HuH-7 (cell line): ENCODE measurements at regions not wholly inside any gene's neighbourhood (a gene's known extent, or its start where the extent isn't known, plus 50 kb on each side); places are given as distances from the start of the nearest gene placed in this dataset.

Experiments
- DNase-seq: peaks from one replicate; pipeline ENCODE4 v3.0.0; 2011; ENCODE audit warnings: low spot score

- DNase-seq = no peak
Measured at GRCh38 chr15:92565351-92566125, 90.0 kb downstream of the FAM174B start.

GRCh38 chr15:92561754-92562153, 93.8 kb downstream of the FAM174B start:
- DNase-seq = no peak

GRCh38 chr15:92553317-92553716, 102.3 kb downstream of the FAM174B start:
- no peak for DNase-seq

GRCh38 chr15:92545996-92546395, 109.6 kb downstream of the FAM174B start:
- DNase-seq = no peak

GRCh38 chr15:92541291-92542200, 114.0 kb downstream of the FAM174B start:
- no peak for DNase-seq

GRCh38 chr15:92538115-92538514, 117.5 kb downstream of the FAM174B start:
- no peak for DNase-seq

- DNase-seq = no peak
Measured at GRCh38 chr15:92533298-92533697, 122.3 kb downstream of the FAM174B start.

- DNase-seq = no peak
Measured at GRCh38 chr15:92531406-92531805, 124.2 kb downstream of the FAM174B start.

GRCh38 chr15:92528736-92529135, 126.8 kb downstream of the FAM174B start:
- DNase-seq = no peak

- no peak for DNase-seq
Measured at GRCh38 chr15:92527197-92527596, 128.4 kb downstream of the FAM174B start.

- no peak for DNase-seq
Measured at GRCh38 chr15:92525758-92526245, 129.8 kb downstream of the FAM174B start.

GRCh38 chr15:92524874-92525565, 130.6 kb downstream of the FAM174B start:
- DNase-seq = no peak

GRCh38 chr15:92524161-92524560, 130.5 kb downstream of the ST8SIA2 start:
- DNase-seq = no peak

- no peak for DNase-seq
Measured at GRCh38 chr15:92523176-92523575, 129.5 kb downstream of the ST8SIA2 start.

- DNase-seq = peak; percentile 56
Measured at GRCh38 chr15:92521624-92522008, 127.9 kb downstream of the ST8SIA2 start.

GRCh38 chr15:92520914-92521623, 127.4 kb downstream of the ST8SIA2 start:
- no peak for DNase-seq

- DNase-seq = no peak
Measured at GRCh38 chr15:92519709-92520108, 126.0 kb downstream of the ST8SIA2 start.
